ENCODE measurements at regions not wholly inside any gene's neighbourhood (a gene's known extent, or its start where the extent isn't known, plus 50 kb on each side); places are given as distances from the start of the nearest gene placed in this dataset.

DNA sequence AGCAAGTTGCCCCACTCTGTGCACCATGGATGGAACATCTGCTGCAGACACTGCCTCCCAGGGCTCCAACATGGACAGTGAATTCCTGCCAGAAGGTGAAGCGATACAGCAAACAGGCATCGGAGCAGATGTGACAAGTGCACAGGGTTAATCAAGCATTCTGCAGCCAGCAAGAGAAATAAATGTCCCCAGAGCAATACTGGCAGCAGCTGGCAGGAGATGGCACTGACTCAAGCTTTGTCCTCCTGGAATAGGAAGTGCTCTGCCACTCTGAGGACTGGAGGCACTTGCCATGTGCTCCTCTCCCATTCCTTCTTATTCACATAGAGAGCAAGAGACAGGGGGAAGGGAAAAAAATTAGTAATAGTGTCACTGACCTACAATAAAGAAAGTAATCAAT lies 402.7 kb upstream of the DAB1 start:
- TF ChIP-seq, protein P1, sequence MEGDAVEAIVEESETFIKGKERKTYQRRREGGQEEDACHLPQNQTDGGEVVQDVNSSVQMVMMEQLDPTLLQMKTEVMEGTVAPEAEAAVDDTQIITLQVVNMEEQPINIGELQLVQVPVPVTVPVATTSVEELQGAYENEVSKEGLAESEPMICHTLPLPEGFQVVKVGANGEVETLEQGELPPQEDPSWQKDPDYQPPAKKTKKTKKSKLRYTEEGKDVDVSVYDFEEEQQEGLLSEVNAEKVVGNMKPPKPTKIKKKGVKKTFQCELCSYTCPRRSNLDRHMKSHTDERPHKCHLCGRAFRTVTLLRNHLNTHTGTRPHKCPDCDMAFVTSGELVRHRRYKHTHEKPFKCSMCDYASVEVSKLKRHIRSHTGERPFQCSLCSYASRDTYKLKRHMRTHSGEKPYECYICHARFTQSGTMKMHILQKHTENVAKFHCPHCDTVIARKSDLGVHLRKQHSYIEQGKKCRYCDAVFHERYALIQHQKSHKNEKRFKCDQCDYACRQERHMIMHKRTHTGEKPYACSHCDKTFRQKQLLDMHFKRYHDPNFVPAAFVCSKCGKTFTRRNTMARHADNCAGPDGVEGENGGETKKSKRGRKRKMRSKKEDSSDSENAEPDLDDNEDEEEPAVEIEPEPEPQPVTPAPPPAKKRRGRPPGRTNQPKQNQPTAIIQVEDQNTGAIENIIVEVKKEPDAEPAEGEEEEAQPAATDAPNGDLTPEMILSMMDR (IDR thresholded peaks at IDR 0.05) = no peak
- TF ChIP-seq EZH2 (IDR thresholded peaks at IDR 0.05) = no peak

Measured in neural progenitor cell (in vitro differentiated cells).